K562 (cell line): ENCODE measurements at regions not wholly inside any gene's neighbourhood (a gene's known extent, or its start where the extent isn't known, plus 50 kb on each side); places are given as distances from the start of the nearest gene placed in this dataset.
"Not testable (repeated sequence)": the region's sequence is repeated elsewhere in the genome, so short reads cannot be mapped to it uniquely, and the experiment has no call there.

Source experiments
- ATAC-seq: fragments of 200-7000 bp; cut with Tn5 transposase; 3 replicates; pipeline ENCODE4 v1.9.1; 2020; ENCODE audit warnings: moderate library complexity
- BruUV-seq: library from RNA; stranded (reverse); fragments of 400-500 nt; replicated peaks from 2 replicates; lab custom pipeline; 2021; lab: Mats Ljungman, UMichigan
- CTCF ChIA-PET: fragments of 300-600 bp; formaldehyde crosslinking; extraction: SDS; loops from one replicate; lab custom pipeline; 2021; ENCODE audit warnings: low intra/inter-chr PET ratio; lab: Yijun Ruan, JAX
- POLR2A ChIA-PET: fragments of 300-600, 350-650 bp; sonication (Branson Sonifier 250); formaldehyde crosslinking; extraction: SDS; loops from one replicate; lab custom pipeline; 2021; ENCODE audit warnings: antibody characterized with exemption, inconsistent platforms; lab: Yijun Ruan, JAX
- DNase-seq, 4 experiments: peaks; one replicate each; pipeline versions ENCODE4 v3.0.0 to v3.0.0-alpha.2; 2011 to 2018; ENCODE audit warnings: low spot score in 3 of 4, mixed read lengths in 3 of 4; ENCODE audit errors: extremely low read depth in 1 of 4
- FAIRE-seq: peaks from 2 replicates; lab custom pipeline; 2011; peaks lifted over from hg19 to GRCh38; lab: Jason Lieb, UNC
- H2AFZ ChIP-seq: 2 replicates; pipeline ENCODE4 v1.6.0; 2011; ENCODE audit warnings: low read depth, low read length, control low read depth, inconsistent platforms
- H3K27ac ChIP-seq: fragments of 200-600 bp; 3 replicates; pipeline ENCODE4 v1.8.0; 2011; ENCODE audit warnings: low read depth, mild to moderate bottlenecking, control low read depth, inconsistent platforms, low read length, moderate library complexity, mixed read lengths; ENCODE audit errors: extremely low read depth
- H3K27me3 ChIP-seq, 2 experiments: fragments of 300-600 bp in 1 of 2; 2 replicates in 1 of 2; 3 replicates in 1 of 2; pipeline versions ENCODE4 v1.6.0 to v1.8.0; 2011; ENCODE audit warnings: inconsistent platforms in 2 of 2, low read length in 2 of 2, mild to moderate bottlenecking in 1 of 2, mixed read lengths in 1 of 2, moderate library complexity in 1 of 2; ENCODE audit not compliant: control insufficient read depth in 2 of 2, insufficient read depth in 2 of 2
- H3K36me3 ChIP-seq: fragments of 300-600 bp; 3 replicates; pipeline ENCODE4 v1.8.0; 2011; ENCODE audit warnings: mild to moderate bottlenecking, low read length, inconsistent platforms; ENCODE audit not compliant: control insufficient read depth, insufficient read depth
- H3K4me1 ChIP-seq, 2 experiments: fragments of 200-600 bp in 1 of 2; replicated peaks in 1 of 2; 2 replicates in 1 of 2; 3 replicates in 1 of 2; pipeline versions ENCODE4 v1.5.1 to v1.8.0; 2011; ENCODE audit warnings: inconsistent platforms in 2 of 2, low read length in 2 of 2, mild to moderate bottlenecking in 1 of 2, mixed read lengths in 1 of 2, moderate library complexity in 1 of 2; ENCODE audit not compliant: control insufficient read depth in 2 of 2, insufficient read depth in 2 of 2
- H3K4me2 ChIP-seq: 2 replicates; pipeline ENCODE4 v1.6.1; 2011; ENCODE audit warnings: low read length, control low read depth, inconsistent platforms, mixed read lengths; ENCODE audit not compliant: insufficient read depth
- H3K4me3 ChIP-seq: fragments of 200-600 bp; sonication (generic), shearing (Covaris generic); 2 replicates; pipeline ENCODE4 v1.5.1; 2016; ENCODE audit warnings: control low read depth, inconsistent platforms
- H3K79me2 ChIP-seq: fragments of 200-600 bp; 3 replicates; pipeline ENCODE4 v1.8.0; 2011; ENCODE audit warnings: low read length, inconsistent platforms; ENCODE audit not compliant: control insufficient read depth, insufficient read depth
- H3K9ac ChIP-seq, 2 experiments: 2 replicates each; pipeline versions ENCODE4 v1.6.0 to v1.6.1; 2011; ENCODE audit warnings: low read depth in 2 of 2, low read length in 2 of 2, control low read depth in 1 of 2, inconsistent platforms in 1 of 2, mild to moderate bottlenecking in 1 of 2, mixed read lengths in 1 of 2; ENCODE audit not compliant: insufficient read depth in 1 of 2
- H3K9me1 ChIP-seq: one replicate; pipeline ENCODE4 v1.6.0; 2011; ENCODE audit warnings: inconsistent platforms, mild to moderate bottlenecking, low read length, moderate library complexity; ENCODE audit not compliant: control insufficient read depth, insufficient read depth
- H3K9me3 ChIP-seq: replicated peaks from 2 replicates; pipeline ENCODE4 v1.5.1; 2011; ENCODE audit warnings: low read depth, low read length, inconsistent platforms; ENCODE audit not compliant: control insufficient read depth, insufficient read depth
- H4K20me1 ChIP-seq: replicated peaks from 2 replicates; pipeline ENCODE4 v1.6.1; 2011; ENCODE audit warnings: low read length, inconsistent platforms, mixed read lengths; ENCODE audit not compliant: control insufficient read depth, insufficient read depth
- NFIC ChIP-seq: fragments of 450-650 bp; IDR thresholded peaks from 2 replicates; pipeline ENCODE4 v1.6.1; 2017; ENCODE audit warnings: mild to moderate bottlenecking, inconsistent platforms
- NFIX ChIP-seq: fragments of 250-450 bp; sonication (Bioruptor Pico); IDR thresholded peaks from 2 replicates; pipeline ENCODE4 v1.4.0; 2020; ENCODE audit warnings: low read depth, mild to moderate bottlenecking, moderate library complexity
- RBM25 ChIP-seq: fragments of 200-400 bp; formaldehyde crosslinking; IDR thresholded peaks from 2 replicates; pipeline ENCODE4 v1.6.1; 2018; ENCODE audit warnings: low read length, low read depth, moderate library complexity; ENCODE audit not compliant: severe bottlenecking
- ZNF146 ChIP-seq: IDR thresholded peaks from one replicate; pipeline ENCODE4 v1.6.1; 2018; ENCODE audit warnings: missing compliant biosample characterization; ENCODE audit not compliant: unreplicated experiment
- ZNF263 ChIP-seq: sonication (generic); formaldehyde crosslinking; IDR thresholded peaks from 2 replicates; pipeline ENCODE4 v1.8.0; 2022; ENCODE audit warnings: mild to moderate bottlenecking, missing genetic modification reagents, borderline replicate concordance
- WGBS: fragments of 100-300 bp; shearing (Covaris generic); methylation state at CpG from one replicate; pipeline ENCODE4 v1.1.6; 2016; ENCODE audit warnings: low coverage, mixed read lengths; ENCODE audit not compliant: insufficient coverage; ENCODE audit errors: missing lambda C conversion rate; 5-methylcytosine and 5-hydroxymethylcytosine counted together
- in situ Hi-C: fragments of 300-500 bp; cut with MboI; formaldehyde crosslinking; loops from 4 replicates; pipeline ENCODE4 v1.15.0; 2018; ENCODE audit warnings: inconsistent platforms, mixed read lengths
- intact Hi-C: fragments of 100-400 bp; cut with micrococcal nuclease; formaldehyde crosslinking; loops from 2 replicates; pipeline ENCODE4 v1.14.2; 2022
- TF ChIP-seq, protein P1 (sequence below), 2 experiments: fragments of 450-650 bp in 1 of 2; sonication (generic) in 1 of 2; formaldehyde crosslinking in 1 of 2; IDR thresholded peaks; 2 replicates each; pipeline versions ENCODE4 v1.7.1 to v1.9.0; 2016 to 2022; ENCODE audit warnings: inconsistent platforms in 1 of 2, mild to moderate bottlenecking in 1 of 2, missing genetic modification reagents in 1 of 2

DNA sequence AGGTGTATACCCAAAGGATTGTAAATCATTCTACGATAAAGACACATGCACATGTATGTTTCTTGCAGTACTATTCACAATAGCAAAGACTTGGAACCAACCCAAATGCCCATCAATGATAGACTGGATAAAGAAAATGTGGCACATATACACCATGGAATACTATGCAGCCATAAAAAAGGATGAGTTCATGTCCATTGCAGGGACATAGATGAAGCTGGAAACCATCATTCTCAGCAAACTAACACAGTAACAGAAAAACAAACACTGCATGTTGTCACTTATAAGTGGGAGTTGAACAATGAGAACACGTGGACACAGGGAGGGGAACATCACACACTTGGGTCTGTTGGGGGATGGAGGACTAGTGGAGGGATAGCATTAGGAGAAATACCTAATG lies 530.4 kb upstream of the SGO1 start:
- DNase-seq, H3K27ac ChIP-seq, intact Hi-C loops, H3K4me1 ChIP-seq, BruUV-seq, H3K9me1 ChIP-seq, H3K9me3 ChIP-seq, H3K4me3 ChIP-seq, in situ Hi-C loops, H4K20me1 ChIP-seq, POLR2A ChIA-PET, H3K9ac ChIP-seq, CTCF ChIA-PET, H2AFZ ChIP-seq, H3K4me2 ChIP-seq, ATAC-seq, FAIRE-seq, H3K27me3 ChIP-seq, H3K36me3 ChIP-seq, H3K79me2 ChIP-seq: not testable (repeated sequence)
- TF ChIP-seq RBM25 (peak; percentile 26), ZNF146 (CRISPR knock-in tag) (peak; percentile 52)
- WGBS = 4% methylated on average over 2 of the region's 2 CpGs

DNA sequence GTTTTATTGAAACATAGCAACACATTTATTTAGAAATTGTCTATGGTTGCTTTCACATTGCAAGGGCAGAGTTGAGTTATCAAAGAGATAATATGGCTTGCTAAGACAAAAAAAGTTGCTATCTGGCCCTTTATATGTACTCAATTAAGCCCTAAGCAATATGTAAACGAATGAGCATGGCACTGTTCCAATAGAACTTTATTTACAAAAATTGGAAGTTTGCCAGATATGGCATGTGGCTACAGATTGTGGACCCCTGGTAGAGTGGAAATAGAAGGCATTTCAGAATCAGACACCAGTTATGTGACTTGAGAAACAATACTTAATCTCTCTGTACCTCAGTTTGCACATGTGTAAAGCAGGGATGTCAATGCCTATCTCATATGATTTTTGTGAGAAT lies 515.6 kb upstream of the SGO1 start:
- intact Hi-C loops (no loop called here), in situ Hi-C loops (no loop called here)
- Histone ChIP-seq H3K4me2 (no peak overlapping the region), H3K27ac (no peak overlapping the region), H3K4me3 (no peak overlapping the region), H2AFZ (no peak overlapping the region), H3K9me3 (no peaks in the 10 kb centered on the region), H3K79me2 (no peaks in the 10 kb centered on the region), H3K4me1 (no peaks in the 10 kb centered on the region), H3K27me3 (no peaks in the 10 kb centered on the region), H3K9ac (no peak overlapping the region), H3K36me3 (no peaks in the 10 kb centered on the region), H3K9me1 (no peaks in the 10 kb centered on the region), H4K20me1 (no peaks in the 10 kb centered on the region)
- ATAC-seq = no peak
- no TSS peak for BruUV-seq
- no peak for FAIRE-seq
- 0% methylated on average over 1 of the region's 1 CpG for WGBS
- TF ChIP-seq NFIX (CRISPR knock-in tag) = peak; percentile 20; the same call in 1 of the 2 replicates
- no peak for TF ChIP-seq ZNF263 (CRISPR knock-in tag)
- TF ChIP-seq, protein P1, sequence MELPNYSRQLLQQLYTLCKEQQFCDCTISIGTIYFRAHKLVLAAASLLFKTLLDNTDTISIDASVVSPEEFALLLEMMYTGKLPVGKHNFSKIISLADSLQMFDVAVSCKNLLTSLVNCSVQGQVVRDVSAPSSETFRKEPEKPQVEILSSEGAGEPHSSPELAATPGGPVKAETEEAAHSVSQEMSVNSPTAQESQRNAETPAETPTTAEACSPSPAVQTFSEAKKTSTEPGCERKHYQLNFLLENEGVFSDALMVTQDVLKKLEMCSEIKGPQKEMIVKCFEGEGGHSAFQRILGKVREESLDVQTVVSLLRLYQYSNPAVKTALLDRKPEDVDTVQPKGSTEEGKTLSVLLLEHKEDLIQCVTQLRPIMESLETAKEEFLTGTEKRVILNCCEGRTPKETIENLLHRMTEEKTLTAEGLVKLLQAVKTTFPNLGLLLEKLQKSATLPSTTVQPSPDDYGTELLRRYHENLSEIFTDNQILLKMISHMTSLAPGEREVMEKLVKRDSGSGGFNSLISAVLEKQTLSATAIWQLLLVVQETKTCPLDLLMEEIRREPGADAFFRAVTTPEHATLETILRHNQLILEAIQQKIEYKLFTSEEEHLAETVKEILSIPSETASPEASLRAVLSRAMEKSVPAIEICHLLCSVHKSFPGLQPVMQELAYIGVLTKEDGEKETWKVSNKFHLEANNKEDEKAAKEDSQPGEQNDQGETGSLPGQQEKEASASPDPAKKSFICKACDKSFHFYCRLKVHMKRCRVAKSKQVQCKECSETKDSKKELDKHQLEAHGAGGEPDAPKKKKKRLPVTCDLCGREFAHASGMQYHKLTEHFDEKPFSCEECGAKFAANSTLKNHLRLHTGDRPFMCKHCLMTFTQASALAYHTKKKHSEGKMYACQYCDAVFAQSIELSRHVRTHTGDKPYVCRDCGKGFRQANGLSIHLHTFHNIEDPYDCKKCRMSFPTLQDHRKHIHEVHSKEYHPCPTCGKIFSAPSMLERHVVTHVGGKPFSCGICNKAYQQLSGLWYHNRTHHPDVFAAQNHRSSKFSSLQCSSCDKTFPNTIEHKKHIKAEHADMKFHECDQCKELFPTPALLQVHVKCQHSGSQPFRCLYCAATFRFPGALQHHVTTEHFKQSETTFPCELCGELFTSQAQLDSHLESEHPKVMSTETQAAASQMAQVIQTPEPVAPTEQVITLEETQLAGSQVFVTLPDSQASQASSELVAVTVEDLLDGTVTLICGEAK (IDR thresholded peaks at IDR 0.05) = peak; percentile 83
- TF ChIP-seq, protein P1 (CRISPR knock-in tag; IDR thresholded peaks at IDR 0.05) = 0 out of 2 replicates have a peak, but pooled peaks have one; percentile 22
- peak; percentile 75 for TF ChIP-seq NFIC
- ChIA-PET POLR2A (no interaction called here), CTCF (no interaction called here)
- DNase-seq = no peak
